BE2C (cell line): ENCODE measurements at regions not wholly inside any gene's neighbourhood (a gene's known extent, or its start where the extent isn't known, plus 50 kb on each side); places are given as distances from the start of the nearest gene placed in this dataset.

Source experiments
- DNase-seq: peaks from one replicate; pipeline ENCODE4 v3.0.0-alpha.2; 2020
- H3K27me3 ChIP-seq: fragments of 250-450 bp; sonication (Bioruptor Pico); 2 replicates; pipeline ENCODE4 v1.5.1; 2020; ENCODE audit warnings: mild to moderate bottlenecking
- H3K36me3 ChIP-seq: fragments of 250-450 bp; sonication (Bioruptor Pico); 2 replicates; pipeline ENCODE4 v1.5.1; 2020; ENCODE audit warnings: mild to moderate bottlenecking
- H3K4me1 ChIP-seq: fragments of 250-450 bp; sonication (Bioruptor Pico); 2 replicates; pipeline ENCODE4 v1.5.1; 2020
- H3K4me3 ChIP-seq: 2 replicates; pipeline ENCODE4 v1.5.1; 2011; ENCODE audit warnings: low read depth, low read length
- H3K9me3 ChIP-seq: fragments of 250-450 bp; sonication (Bioruptor Pico); 2 replicates; pipeline ENCODE4 v1.5.1; 2020
- TF ChIP-seq, protein P1 (sequence below): IDR thresholded peaks from 2 replicates; pipeline ENCODE4 v1.5.1; 2012; ENCODE audit warnings: mild to moderate bottlenecking, low read depth, low read length

GRCh38 chr11:86157797-86158378 lies 86.7 kb upstream of the EED start:
- Histone ChIP-seq H3K36me3 (no peaks in the 10 kb centered on the region), H3K4me3 (no peak overlapping the region), H3K4me1 (peaks cover 5% of the 10 kb centered on the region), H3K9me3 (no peaks in the 10 kb centered on the region), H3K27me3 (no peaks in the 10 kb centered on the region)
- DNase-seq = no peak
- TF ChIP-seq, protein P1, sequence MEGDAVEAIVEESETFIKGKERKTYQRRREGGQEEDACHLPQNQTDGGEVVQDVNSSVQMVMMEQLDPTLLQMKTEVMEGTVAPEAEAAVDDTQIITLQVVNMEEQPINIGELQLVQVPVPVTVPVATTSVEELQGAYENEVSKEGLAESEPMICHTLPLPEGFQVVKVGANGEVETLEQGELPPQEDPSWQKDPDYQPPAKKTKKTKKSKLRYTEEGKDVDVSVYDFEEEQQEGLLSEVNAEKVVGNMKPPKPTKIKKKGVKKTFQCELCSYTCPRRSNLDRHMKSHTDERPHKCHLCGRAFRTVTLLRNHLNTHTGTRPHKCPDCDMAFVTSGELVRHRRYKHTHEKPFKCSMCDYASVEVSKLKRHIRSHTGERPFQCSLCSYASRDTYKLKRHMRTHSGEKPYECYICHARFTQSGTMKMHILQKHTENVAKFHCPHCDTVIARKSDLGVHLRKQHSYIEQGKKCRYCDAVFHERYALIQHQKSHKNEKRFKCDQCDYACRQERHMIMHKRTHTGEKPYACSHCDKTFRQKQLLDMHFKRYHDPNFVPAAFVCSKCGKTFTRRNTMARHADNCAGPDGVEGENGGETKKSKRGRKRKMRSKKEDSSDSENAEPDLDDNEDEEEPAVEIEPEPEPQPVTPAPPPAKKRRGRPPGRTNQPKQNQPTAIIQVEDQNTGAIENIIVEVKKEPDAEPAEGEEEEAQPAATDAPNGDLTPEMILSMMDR = no peak

DNA sequence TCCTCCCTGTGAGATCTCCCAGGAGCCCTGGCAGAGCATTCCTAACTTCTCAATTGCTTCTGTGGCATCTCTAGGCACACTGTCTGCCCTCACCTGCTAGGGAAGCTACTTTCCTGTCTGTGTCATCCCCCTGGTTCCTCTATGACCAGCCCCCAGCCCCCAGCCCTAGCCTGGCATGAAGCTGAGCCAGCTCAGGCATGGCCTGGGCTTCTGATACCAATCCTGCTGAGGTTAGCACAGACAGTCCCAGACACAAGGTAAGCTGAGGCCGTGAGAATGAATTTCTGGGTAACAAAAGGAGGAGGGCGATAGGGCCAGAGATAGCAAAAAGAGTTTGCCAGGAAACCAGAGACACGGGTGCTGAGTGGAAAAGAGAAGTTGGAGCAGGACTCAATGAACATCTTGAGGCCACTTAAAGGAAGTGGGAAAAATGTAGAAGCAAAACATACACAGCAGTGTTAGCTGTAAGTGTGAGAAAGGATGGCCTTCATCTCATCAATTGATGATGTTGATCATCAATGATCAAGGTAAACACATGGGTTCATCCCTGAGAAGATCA lies 87.6 kb upstream of the PICALM start:
- H3K36me3 ChIP-seq = no peaks in the 10 kb centered on the region
- DNase-seq = no peak
- no peaks in the 10 kb centered on the region for H3K4me1 ChIP-seq
- no peaks in the 10 kb centered on the region for H3K9me3 ChIP-seq
- no peak overlapping the region for H3K4me3 ChIP-seq
- TF ChIP-seq, protein P1 = no peak
- H3K27me3 ChIP-seq = no peaks in the 10 kb centered on the region; the same call in 1 of the 2 replicates

DNA sequence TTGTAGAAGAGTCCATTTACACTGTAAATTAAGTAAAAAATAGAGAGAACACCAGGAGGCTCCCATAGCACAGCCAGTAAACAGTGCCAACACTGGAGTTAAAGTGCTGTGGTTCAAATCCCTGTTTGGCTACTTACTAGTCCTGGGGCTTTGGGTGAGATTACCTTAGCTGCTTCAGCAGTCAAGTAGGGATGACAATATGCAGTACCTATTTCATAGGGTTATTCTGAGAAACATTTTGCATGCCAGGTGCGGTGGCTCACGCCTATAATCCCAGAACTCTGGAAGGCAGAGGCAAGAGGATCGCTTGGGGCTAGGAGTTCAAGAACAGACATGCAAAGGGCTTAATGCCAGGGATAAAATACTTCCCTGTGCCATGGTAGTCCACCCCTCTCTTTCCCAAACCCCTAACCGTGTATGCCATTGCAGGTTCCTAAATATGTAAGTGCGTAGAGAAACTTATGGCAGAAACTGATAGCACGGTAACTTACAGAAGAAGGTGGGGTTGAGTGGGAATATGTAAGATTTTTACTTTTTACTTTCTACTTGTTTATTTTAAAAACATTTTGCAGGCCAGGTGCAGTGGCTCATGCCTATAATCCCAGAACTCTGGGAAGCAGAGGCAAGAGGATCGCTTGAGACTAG lies 86.4 kb upstream of the PICALM start:
- no peak overlapping the region for H3K4me3 ChIP-seq
- H3K9me3 ChIP-seq = no peaks in the 10 kb centered on the region
- no peaks in the 10 kb centered on the region for H3K4me1 ChIP-seq
- TF ChIP-seq, protein P1 = no peak
- no peak for DNase-seq
- no peaks in the 10 kb centered on the region for H3K36me3 ChIP-seq
- no peaks in the 10 kb centered on the region; the same call in 1 of the 2 replicates for H3K27me3 ChIP-seq

GRCh38 chr11:86153439-86153838 lies 84.6 kb upstream of the PICALM start:
- H3K4me3 ChIP-seq = no peak overlapping the region
- H3K4me1 ChIP-seq = no peaks in the 10 kb centered on the region
- no peaks in the 10 kb centered on the region for H3K36me3 ChIP-seq
- DNase-seq = no peak
- no peaks in the 10 kb centered on the region for H3K9me3 ChIP-seq
- TF ChIP-seq, protein P1 = no peak
- H3K27me3 ChIP-seq = no peaks in the 10 kb centered on the region; the same call in 1 of the 2 replicates

DNA sequence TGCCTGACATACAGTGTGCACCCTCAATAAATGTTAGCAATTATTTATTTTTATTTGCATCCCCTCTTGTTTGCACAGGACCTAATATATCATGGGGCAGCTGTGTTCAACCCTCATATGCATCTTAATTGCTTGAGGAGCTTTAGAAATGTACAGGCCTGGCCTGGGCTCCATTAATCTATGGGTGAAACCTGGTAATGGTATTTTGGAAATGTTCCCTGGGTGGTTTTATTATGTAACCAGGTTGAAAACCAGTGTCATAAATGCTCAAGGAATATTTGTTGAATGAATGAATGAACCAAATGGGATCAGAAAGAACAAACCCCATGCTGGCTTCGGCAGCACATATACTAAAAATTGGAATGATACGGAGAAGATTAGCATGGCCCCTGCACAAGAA lies 84.0 kb upstream of the PICALM start:
- TF ChIP-seq, protein P1 = no peak
- H3K4me1 ChIP-seq = no peaks in the 10 kb centered on the region

More for the DNA sequence above, 84.0 kb upstream of the PICALM start:
- no peaks in the 10 kb centered on the region; the same call in 1 of the 2 replicates for H3K27me3 ChIP-seq
- no peaks in the 10 kb centered on the region for H3K9me3 ChIP-seq
- DNase-seq = no peak
- no peaks in the 10 kb centered on the region for H3K36me3 ChIP-seq
- H3K4me3 ChIP-seq = no peak overlapping the region
